Cardiac muscle cell (in vitro differentiated cells and primary cell): ENCODE measurements at regions not wholly inside any gene's neighbourhood (a gene's known extent, or its start where the extent isn't known, plus 50 kb on each side); places are given as distances from the start of the nearest gene placed in this dataset.

Experiments used
- DNase-seq, 2 donors: peaks; one replicate each; pipeline versions ENCODE4 v3.0.0 to v3.0.0-alpha.2; 2010 to 2017; ENCODE audit warnings: low read depth in 1 of 2, low spot score in 1 of 2
- H3K27ac ChIP-seq: fragments of 200-600 bp; sonication (generic); 2 replicates; pipeline ENCODE4 v1.5.1; 2016
- H3K27me3 ChIP-seq: fragments of 200-600 bp; sonication (generic); 2 replicates; pipeline ENCODE4 v1.6.0; 2016; ENCODE audit warnings: control low read depth
- H3K36me3 ChIP-seq: fragments of 200-600 bp; sonication (generic); 2 replicates; pipeline ENCODE4 v1.5.1; 2016; ENCODE audit warnings: control low read depth
- H3K4me1 ChIP-seq: fragments of 200-600 bp; sonication (generic); 2 replicates; pipeline ENCODE4 v1.8.1; 2017; ENCODE audit warnings: low read depth, mild to moderate bottlenecking, mixed run types
- H3K4me3 ChIP-seq: fragments of 200-600 bp; sonication (generic); 2 replicates; pipeline ENCODE4 v1.5.1; 2016; ENCODE audit warnings: mild to moderate bottlenecking
- H3K9me3 ChIP-seq: fragments of 200-600 bp; sonication (generic); 2 replicates; pipeline ENCODE4 v1.5.1; 2017; ENCODE audit warnings: low read depth, mild to moderate bottlenecking, control low read depth
- TF ChIP-seq, protein P1 (sequence below): IDR thresholded peaks from 2 replicates; pipeline ENCODE4 v1.5.1; 2012; ENCODE audit warnings: low read depth, mild to moderate bottlenecking, low read length

DNA sequence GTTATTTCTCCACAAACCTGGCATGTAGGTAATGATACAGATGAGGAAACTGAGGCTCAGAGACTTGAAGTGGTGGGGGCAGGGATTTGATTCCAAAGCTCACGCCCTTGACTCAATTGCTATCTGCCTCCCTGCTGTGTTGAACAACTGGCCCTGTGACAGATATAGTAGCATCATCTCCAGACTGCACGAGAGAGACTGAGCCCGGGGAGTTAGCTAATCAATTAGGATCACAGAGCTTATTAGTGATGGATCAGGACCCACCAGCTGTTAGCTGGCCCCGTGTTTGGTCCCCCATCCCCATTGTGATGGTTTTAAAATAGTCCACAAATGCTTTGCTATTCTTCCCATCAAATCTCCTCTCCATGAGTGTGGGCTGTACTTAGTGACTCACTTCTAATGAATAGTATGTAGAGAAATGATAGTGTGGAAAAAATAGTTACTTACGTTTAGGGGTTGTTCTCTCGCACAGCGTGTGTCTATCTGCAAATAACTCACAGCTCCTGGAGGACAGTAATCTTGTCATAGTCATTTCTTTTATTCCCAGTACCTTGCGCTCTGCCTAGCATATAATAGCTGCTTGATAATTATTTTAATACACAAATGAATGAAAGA lies 74.4 kb upstream of the KLF13 start:
- H3K36me3 ChIP-seq = no peaks in the 10 kb centered on the region
- H3K27me3 ChIP-seq = peaks cover 3% of the 10 kb centered on the region
- no peak overlapping the region for H3K4me3 ChIP-seq
- TF ChIP-seq, protein P1, sequence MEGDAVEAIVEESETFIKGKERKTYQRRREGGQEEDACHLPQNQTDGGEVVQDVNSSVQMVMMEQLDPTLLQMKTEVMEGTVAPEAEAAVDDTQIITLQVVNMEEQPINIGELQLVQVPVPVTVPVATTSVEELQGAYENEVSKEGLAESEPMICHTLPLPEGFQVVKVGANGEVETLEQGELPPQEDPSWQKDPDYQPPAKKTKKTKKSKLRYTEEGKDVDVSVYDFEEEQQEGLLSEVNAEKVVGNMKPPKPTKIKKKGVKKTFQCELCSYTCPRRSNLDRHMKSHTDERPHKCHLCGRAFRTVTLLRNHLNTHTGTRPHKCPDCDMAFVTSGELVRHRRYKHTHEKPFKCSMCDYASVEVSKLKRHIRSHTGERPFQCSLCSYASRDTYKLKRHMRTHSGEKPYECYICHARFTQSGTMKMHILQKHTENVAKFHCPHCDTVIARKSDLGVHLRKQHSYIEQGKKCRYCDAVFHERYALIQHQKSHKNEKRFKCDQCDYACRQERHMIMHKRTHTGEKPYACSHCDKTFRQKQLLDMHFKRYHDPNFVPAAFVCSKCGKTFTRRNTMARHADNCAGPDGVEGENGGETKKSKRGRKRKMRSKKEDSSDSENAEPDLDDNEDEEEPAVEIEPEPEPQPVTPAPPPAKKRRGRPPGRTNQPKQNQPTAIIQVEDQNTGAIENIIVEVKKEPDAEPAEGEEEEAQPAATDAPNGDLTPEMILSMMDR = no peak
- no peak for DNase-seq
- H3K9me3 ChIP-seq = no peaks in the 10 kb centered on the region
- H3K27ac ChIP-seq = no peak overlapping the region
- H3K4me1 ChIP-seq = no peaks in the 10 kb centered on the region

DNA sequence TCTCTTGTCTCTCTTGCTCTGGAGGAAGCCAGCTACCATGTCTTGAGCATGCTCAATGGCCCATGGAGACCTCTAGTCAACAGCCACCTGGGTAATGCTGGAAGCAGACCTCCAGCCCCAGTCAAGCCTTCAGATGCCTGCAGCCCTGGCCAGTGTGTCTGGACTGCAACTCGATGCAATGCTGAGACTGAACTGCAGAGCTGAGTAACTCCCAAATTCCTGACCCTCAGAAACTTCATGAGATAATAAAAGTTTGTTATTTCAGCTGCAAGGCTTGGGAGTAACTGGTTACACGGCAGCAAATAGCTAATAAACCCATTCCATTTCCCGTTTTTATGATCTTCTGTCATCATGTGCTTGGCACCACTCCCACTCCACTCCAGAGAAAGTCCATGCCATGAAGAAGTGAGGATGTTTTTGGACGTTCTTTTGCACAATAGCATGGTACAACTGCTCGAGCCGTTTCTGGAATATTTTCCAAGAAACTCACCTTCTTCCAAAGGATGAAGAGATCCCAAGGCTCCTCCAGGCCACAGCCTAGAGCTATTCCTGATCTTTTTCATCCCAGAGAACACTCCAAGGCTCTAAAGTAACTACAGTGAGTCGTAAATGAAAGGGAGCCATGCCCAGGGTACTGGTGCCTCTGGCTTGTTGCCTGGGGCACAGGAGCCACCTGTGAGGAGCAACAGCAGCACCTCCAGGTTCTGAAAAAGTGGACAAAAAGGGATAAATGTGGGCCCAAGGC lies 72.0 kb upstream of the KLF13 start:
- TF ChIP-seq, protein P1 = no peak
- Histone ChIP-seq H3K9me3 (no peaks in the 10 kb centered on the region), H3K36me3 (no peaks in the 10 kb centered on the region), H3K27me3 (no peaks in the 10 kb centered on the region), H3K4me3 (no peak overlapping the region), H3K4me1 (no peaks in the 10 kb centered on the region), H3K27ac (no peak overlapping the region)
- peak in 1 of 2 donors; percentile 79 for DNase-seq

DNA sequence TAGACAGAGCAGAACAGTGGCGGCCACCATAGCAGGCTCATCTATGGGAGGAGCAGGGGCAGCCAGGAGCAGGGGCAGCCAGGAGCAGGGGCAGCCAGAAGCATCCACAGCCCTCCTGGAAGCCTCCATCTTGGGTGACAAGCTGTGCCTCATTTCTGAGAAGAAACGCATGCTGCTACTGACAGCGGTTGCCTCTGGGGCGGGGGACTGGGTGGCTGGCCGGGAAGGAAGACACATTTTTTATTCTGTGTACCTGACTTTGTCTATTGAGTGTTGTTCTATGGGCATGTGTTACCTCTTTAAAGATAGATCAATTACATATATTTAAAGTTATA lies 71.5 kb upstream of the KLF13 start:
- no peak for DNase-seq
- no peak overlapping the region for H3K27ac ChIP-seq
- H3K36me3 ChIP-seq = no peaks in the 10 kb centered on the region
- no peaks in the 10 kb centered on the region for H3K9me3 ChIP-seq
- H3K4me1 ChIP-seq = no peaks in the 10 kb centered on the region
- TF ChIP-seq, protein P1 = no peak
- no peak overlapping the region for H3K4me3 ChIP-seq
- no peaks in the 10 kb centered on the region for H3K27me3 ChIP-seq

DNA sequence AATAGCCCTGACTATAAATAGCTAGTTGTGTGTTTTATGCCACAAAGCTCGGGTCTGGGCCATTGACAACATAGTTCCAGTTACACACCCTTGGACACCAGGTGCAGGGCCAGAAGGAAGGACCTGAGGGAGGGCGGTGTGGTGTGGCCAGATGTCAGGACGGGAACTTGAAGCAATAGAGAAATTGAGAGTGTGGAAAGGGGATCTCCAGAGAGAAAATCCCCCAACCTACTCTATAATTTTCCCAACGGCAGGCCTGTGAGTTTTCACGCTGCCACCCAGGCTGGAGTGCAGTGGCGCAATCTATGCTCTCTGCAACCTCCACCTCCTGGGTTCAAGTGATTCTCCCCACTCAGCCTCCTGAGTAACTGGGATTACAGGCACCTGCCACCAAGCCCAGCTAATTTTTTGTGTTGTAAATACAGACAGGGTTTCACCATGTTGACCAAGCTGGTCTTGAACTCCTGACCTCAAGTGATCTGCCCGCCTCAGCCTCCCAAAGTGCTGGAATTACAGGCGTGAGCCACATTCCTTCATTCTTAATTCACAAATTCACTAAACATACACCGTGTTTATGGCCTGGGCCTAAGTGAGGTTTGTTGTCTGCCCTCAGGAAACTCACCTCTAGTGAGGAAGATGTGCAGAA lies 70.8 kb upstream of the KLF13 start:
- DNase-seq = no peak
- H3K27ac ChIP-seq = no peak overlapping the region
- TF ChIP-seq, protein P1 = no peak
- no peaks in the 10 kb centered on the region for H3K36me3 ChIP-seq
- H3K4me3 ChIP-seq = no peak overlapping the region
- H3K9me3 ChIP-seq = no peaks in the 10 kb centered on the region
- no peaks in the 10 kb centered on the region for H3K27me3 ChIP-seq
- no peaks in the 10 kb centered on the region for H3K4me1 ChIP-seq

DNA sequence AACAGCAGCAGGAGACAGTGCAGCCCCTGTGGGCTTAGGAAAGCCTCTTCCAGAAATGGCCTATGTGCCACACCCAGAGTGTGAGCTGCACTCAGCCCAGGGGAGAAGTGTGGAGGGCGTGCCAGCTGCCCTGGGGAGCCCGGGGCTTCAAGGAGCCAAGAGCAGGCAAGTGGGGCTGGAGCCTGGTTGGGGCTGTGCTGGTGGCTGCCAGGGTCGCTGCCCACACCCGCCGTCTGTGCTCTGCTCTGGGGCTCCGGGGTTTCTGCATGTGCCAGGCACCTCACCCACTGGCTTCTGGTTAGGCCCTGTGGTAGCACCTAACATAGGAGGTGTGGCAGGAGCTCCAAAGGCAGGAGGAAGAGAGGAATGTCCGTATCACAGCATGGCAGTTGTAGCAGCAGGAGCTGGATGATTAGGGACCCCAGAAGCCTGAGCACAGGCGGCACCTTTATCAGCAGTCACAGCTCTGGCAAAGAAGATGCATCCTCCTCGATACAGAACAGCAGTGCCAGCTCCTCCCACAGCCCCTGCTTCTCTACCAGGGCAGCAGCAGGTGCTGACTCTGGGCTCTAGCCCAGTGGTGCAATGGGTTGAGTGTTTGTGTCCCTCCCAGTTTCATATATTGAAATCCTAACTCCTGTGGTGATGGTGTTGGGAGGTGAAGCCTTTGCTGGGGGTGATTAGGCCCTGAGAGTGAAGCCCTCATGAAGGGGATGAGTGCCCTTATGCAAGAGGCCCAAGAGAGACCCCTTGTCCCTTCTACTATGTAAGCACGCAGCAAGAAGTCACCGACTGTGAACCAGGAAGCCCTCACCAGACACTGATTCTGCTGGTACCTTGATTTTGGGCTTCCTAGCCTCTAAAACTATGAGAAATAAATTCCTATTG lies 70.0 kb upstream of the KLF13 start:
- Histone ChIP-seq H3K27me3 (no peaks in the 10 kb centered on the region), H3K9me3 (no peaks in the 10 kb centered on the region), H3K36me3 (no peaks in the 10 kb centered on the region), H3K27ac (no peak overlapping the region), H3K4me1 (no peaks in the 10 kb centered on the region), H3K4me3 (no peak overlapping the region)
- no peak for DNase-seq
- TF ChIP-seq, protein P1 = no peak
